Head of caudate nucleus (tissue), 42 donors: ENCODE measurements at regions not wholly inside any gene's neighbourhood (a gene's known extent, or its start where the extent isn't known, plus 50 kb on each side); places are given as distances from the start of the nearest gene placed in this dataset.

Experiments used
- DNase-seq, 42 donors: peaks; one replicate each; pipeline versions ENCODE4 v3.0.0 to v3.0.0-alpha.2; 2020 to 2021; ENCODE audit warnings: mixed read lengths in 7 of 42
- intact Hi-C: fragments of 100-400 bp; cut with DNase I; formaldehyde crosslinking; loops from one replicate; pipeline ENCODE4 v1.15.0; 2022

DNA sequence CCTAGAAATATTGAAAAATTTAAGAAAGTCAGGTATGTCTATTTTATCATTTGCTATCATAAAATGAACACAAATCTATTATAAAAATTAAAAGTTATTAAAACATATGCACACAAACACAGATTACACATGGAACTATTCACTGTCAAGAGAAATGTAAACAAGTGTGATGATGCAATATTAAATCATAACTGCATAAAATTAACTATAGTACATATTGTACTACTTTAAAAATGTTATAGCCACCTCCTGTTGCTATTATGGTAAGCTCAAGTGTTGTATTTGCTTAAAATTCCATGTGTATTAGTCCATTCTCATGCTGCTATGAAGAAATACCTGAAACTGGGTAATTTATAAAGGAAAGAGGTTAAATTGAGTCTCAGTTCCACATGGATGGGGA is 54.7 kb upstream of the CMC1 start:
- intact Hi-C loops = no loop called here
- DNase-seq = no peak

DNA sequence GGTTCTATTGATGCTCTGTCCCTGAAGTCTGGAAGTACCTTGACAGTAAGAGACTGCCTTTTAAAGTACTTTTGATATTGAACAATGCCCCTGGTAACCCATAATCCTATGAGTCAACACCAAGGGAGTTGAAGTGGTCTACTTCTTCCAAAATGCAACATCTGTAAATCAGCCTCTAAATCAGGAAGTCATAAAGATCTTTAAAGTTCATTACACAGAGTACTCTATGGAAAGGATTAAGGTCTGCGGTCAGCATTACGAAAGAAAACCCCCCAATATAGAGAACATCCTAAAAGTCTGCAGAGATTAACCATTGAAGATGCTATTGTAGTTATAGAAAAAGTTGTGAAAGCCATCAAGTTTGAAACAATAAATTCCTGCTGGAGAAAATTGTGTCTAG is 52.7 kb upstream of the CMC1 start:
- no peak for DNase-seq
- intact Hi-C loops = no loop called here

DNA sequence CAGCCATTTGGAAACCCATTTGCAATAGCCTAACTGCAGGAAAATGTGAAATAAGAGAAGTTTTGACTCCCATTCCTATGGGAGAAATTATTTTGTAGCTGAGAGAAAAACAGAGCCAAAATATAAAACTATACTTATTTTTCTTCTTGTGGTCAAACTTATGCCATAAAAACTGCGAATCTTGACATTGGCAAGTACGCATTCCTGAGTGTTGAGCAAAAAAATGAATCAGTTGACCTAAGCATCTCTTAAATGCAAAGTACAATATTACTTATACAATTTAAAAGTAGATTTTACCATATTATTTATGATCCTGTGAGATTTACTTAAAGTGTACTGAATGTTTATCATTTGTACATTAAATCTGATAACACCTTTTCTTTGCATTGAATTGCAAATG is 50.1 kb upstream of the CMC1 start:
- intact Hi-C loops = no loop called here
- no peak for DNase-seq
